ENCODE measurements at regions not wholly inside any gene's neighbourhood (a gene's known extent, or its start where the extent isn't known, plus 50 kb on each side); places are given as distances from the start of the nearest gene placed in this dataset.

- TF ChIP-seq CTCF (IDR thresholded peaks at IDR 0.05) (no peak), POLR2AphosphoS5 (IDR thresholded peaks at IDR 0.05; ENCODE audit: insufficient read depth in 1 of 2, low read depth in 1 of 2) (no peak), POLR2A (IDR thresholded peaks at IDR 0.05) (no peak)
These were observed 213.3 kb upstream of the CFAP20DC start for GRCh38 chr3:59263152-59263551.

All from vagina (tissue), 2 donors.